ENCODE measurements at regions not wholly inside any gene's neighbourhood (a gene's known extent, or its start where the extent isn't known, plus 50 kb on each side); places are given as distances from the start of the nearest gene placed in this dataset.

GRCh38 chr1:17941431-17942189 lies 166.0 kb upstream of the IGSF21 start:
- no peak overlapping the region for H3K4me3 ChIP-seq (ENCODE audit: control insufficient read depth in 1 of 2, extremely low read depth in 1 of 2, low read length in 1 of 2)
- H3K9me3 Mint-ChIP-seq = peaks cover 0 to 4% (median 0%) of the 10 kb centered on the region in 3 donors
- no peaks in the 10 kb centered on the region for H3K9me3 ChIP-seq
- 84% methylated on average over 4 of the region's 6 CpGs for WGBS (ENCODE audit: insufficient coverage)
- no peak overlapping the region for H3K4me3 Mint-ChIP-seq
- no peak overlapping the region for H3K27ac ChIP-seq (ENCODE audit: low read length)
- DNase-seq = no peak
- H3K36me3 Mint-ChIP-seq = no peaks in the 10 kb centered on the region
- no peak overlapping the region for H3K27ac Mint-ChIP-seq
- ChIA-PET POLR2A (no interaction called here), CTCF (no interaction called here)
- no peaks in the 10 kb centered on the region for H3K4me1 ChIP-seq (ENCODE audit: control insufficient read depth in 1 of 2, extremely low read depth in 1 of 2, insufficient read depth in 2 of 2, low read length in 2 of 2)
- ATAC-seq (replicated peaks in 1 of 4) = no peak
- peaks cover 0 to 6% of the 10 kb centered on the region in 2 experiments for H3K27me3 ChIP-seq (replicated peaks in 1 of 2; ENCODE audit: control insufficient read depth in 2 of 2, extremely low read depth in 1 of 2, insufficient read depth in 2 of 2, low read length in 1 of 2)
- H3K27me3 Mint-ChIP-seq = peaks cover 7 to 14% of the 10 kb centered on the region in 2 donors
- no peaks in the 10 kb centered on the region for H3K4me1 Mint-ChIP-seq
- H3K36me3 ChIP-seq (ENCODE audit: control insufficient read depth in 2 of 2, extremely low read depth in 1 of 2, insufficient read depth in 1 of 2, low read length in 1 of 2) = no peaks in the 10 kb centered on the region

GRCh38 chr1:17943506-17943905 lies 164.1 kb upstream of the IGSF21 start:
- no peak overlapping the region for H3K27ac ChIP-seq (ENCODE audit: low read length)
- Mint-ChIP-seq H3K36me3 (no peaks in the 10 kb centered on the region), H3K4me1 (no peaks in the 10 kb centered on the region), H3K27ac (no peak overlapping the region), H3K27me3 (peaks cover 11 to 17% of the 10 kb centered on the region in 2 donors), H3K4me3 (no peak overlapping the region), H3K9me3 (no peaks in the 10 kb centered on the region)
- ChIA-PET CTCF (no interaction called here), POLR2A (no interaction called here)
- H3K4me3 ChIP-seq (ENCODE audit: control insufficient read depth in 1 of 2, extremely low read depth in 1 of 2, low read length in 1 of 2) = no peak overlapping the region
- no peaks in the 10 kb centered on the region for H3K36me3 ChIP-seq (ENCODE audit: control insufficient read depth in 2 of 2, extremely low read depth in 1 of 2, insufficient read depth in 1 of 2, low read length in 1 of 2)
- no peaks in the 10 kb centered on the region for H3K4me1 ChIP-seq (ENCODE audit: control insufficient read depth in 1 of 2, extremely low read depth in 1 of 2, insufficient read depth in 2 of 2, low read length in 2 of 2)
- 42% methylated on average over 2 of the region's 2 CpGs for WGBS (ENCODE audit: insufficient coverage)
- DNase-seq (no peak), ATAC-seq (replicated peaks in 1 of 4) (no peak)
- H3K9me3 ChIP-seq = no peaks in the 10 kb centered on the region
- peaks cover 0 to 9% of the 10 kb centered on the region in 2 experiments for H3K27me3 ChIP-seq (replicated peaks in 1 of 2; ENCODE audit: control insufficient read depth in 2 of 2, extremely low read depth in 1 of 2, insufficient read depth in 2 of 2, low read length in 1 of 2)

GRCh38 chr1:17944646-17945045 lies 163.0 kb upstream of the IGSF21 start:
- Histone ChIP-seq H3K27me3 (replicated peaks in 1 of 2; ENCODE audit: control insufficient read depth in 2 of 2, extremely low read depth in 1 of 2, insufficient read depth in 2 of 2, low read length in 1 of 2) (peaks cover 0 to 9% of the 10 kb centered on the region in 2 experiments), H3K4me1 (ENCODE audit: control insufficient read depth in 1 of 2, extremely low read depth in 1 of 2, insufficient read depth in 2 of 2, low read length in 2 of 2) (no peaks in the 10 kb centered on the region), H3K36me3 (ENCODE audit: control insufficient read depth in 2 of 2, extremely low read depth in 1 of 2, insufficient read depth in 1 of 2, low read length in 1 of 2) (no peaks in the 10 kb centered on the region), H3K27ac (ENCODE audit: low read length) (no peak overlapping the region), H3K9me3 (no peaks in the 10 kb centered on the region), H3K4me3 (ENCODE audit: control insufficient read depth in 1 of 2, extremely low read depth in 1 of 2, low read length in 1 of 2) (no peak overlapping the region)
- Mint-ChIP-seq H3K36me3 (no peaks in the 10 kb centered on the region), H3K27me3 (peaks cover 17% of the 10 kb centered on the region in 2 donors), H3K9me3 (no peaks in the 10 kb centered on the region), H3K27ac (no peak overlapping the region), H3K4me1 (no peaks in the 10 kb centered on the region), H3K4me3 (no peak overlapping the region)
- ChIA-PET POLR2A (no interaction called here), CTCF (no interaction called here)
- DNase-seq (no peak), ATAC-seq (replicated peaks in 1 of 4) (no peak)
- 72% methylated on average over 4 of the region's 4 CpGs for WGBS (ENCODE audit: insufficient coverage)

DNA sequence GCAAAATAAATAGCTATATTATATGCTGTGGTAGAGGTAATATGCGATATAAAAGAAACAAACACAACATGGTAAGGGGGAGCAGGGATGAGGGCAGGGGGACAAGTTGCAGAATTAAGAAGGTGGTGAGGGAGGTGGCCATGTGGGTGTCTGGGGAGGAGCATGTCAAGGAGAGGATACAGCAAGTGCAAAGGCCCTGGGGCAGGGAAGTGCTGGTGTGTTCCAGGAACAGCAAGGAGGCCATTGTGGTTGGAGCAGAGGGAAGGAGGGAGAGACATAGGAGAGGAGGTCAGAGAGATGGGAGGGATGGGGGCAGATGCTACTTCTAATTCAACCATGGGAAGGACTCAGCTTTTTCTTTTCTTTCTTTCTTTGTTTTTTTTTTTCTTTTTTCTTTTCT lies 161.2 kb upstream of the IGSF21 start:
- ChIA-PET CTCF (no interaction called here), POLR2A (no interaction called here)
- Histone ChIP-seq H3K36me3 (ENCODE audit: control insufficient read depth in 2 of 2, extremely low read depth in 1 of 2, insufficient read depth in 1 of 2, low read length in 1 of 2) (no peaks in the 10 kb centered on the region), H3K9me3 (no peaks in the 10 kb centered on the region), H3K4me3 (ENCODE audit: control insufficient read depth in 1 of 2, extremely low read depth in 1 of 2, low read length in 1 of 2) (no peak overlapping the region), H3K4me1 (ENCODE audit: control insufficient read depth in 1 of 2, extremely low read depth in 1 of 2, insufficient read depth in 2 of 2, low read length in 2 of 2) (no peaks in the 10 kb centered on the region), H3K27ac (ENCODE audit: low read length) (no peak overlapping the region), H3K27me3 (replicated peaks in 1 of 2; ENCODE audit: control insufficient read depth in 2 of 2, extremely low read depth in 1 of 2, insufficient read depth in 2 of 2, low read length in 1 of 2) (peaks cover 0 to 7% of the 10 kb centered on the region in 2 experiments)
- ATAC-seq (replicated peaks in 1 of 4) (no peak), DNase-seq (no peak)
- H3K9me3 Mint-ChIP-seq = no peaks in the 10 kb centered on the region
- H3K4me1 Mint-ChIP-seq = no peaks in the 10 kb centered on the region
- H3K27ac Mint-ChIP-seq = no peak overlapping the region
- H3K4me3 Mint-ChIP-seq = no peak overlapping the region
- H3K36me3 Mint-ChIP-seq = no peaks in the 10 kb centered on the region
- peaks cover 17% of the 10 kb centered on the region in 2 donors for H3K27me3 Mint-ChIP-seq
- WGBS (ENCODE audit: insufficient coverage) = no CpG with 5 or more reads among the region's 1 CpG

GRCh38 chr1:17948594-17948993 lies 159.0 kb upstream of the IGSF21 start:
- Histone ChIP-seq H3K36me3 (ENCODE audit: control insufficient read depth in 2 of 2, extremely low read depth in 1 of 2, insufficient read depth in 1 of 2, low read length in 1 of 2) (no peaks in the 10 kb centered on the region), H3K9me3 (no peaks in the 10 kb centered on the region), H3K27me3 (replicated peaks in 1 of 2; ENCODE audit: control insufficient read depth in 2 of 2, extremely low read depth in 1 of 2, insufficient read depth in 2 of 2, low read length in 1 of 2) (peaks cover 0 to 19% of the 10 kb centered on the region in 2 experiments), H3K4me3 (ENCODE audit: control insufficient read depth in 1 of 2, extremely low read depth in 1 of 2, low read length in 1 of 2) (no peak overlapping the region), H3K27ac (ENCODE audit: low read length) (no peak overlapping the region), H3K4me1 (ENCODE audit: control insufficient read depth in 1 of 2, extremely low read depth in 1 of 2, insufficient read depth in 2 of 2, low read length in 2 of 2) (no peaks in the 10 kb centered on the region)
- POLR2A ChIA-PET = no interaction called here
- no peak overlapping the region for H3K4me3 Mint-ChIP-seq
- ATAC-seq (replicated peaks in 1 of 4) (no peak), DNase-seq (no peak)
- H3K36me3 Mint-ChIP-seq = no peaks in the 10 kb centered on the region
- H3K4me1 Mint-ChIP-seq = peaks cover 0 to 9% (median 4%) of the 10 kb centered on the region in 3 donors
- no peaks in the 10 kb centered on the region for H3K9me3 Mint-ChIP-seq
- CTCF ChIA-PET = interaction anchor here in 1 of 2 donors (0.6 kb wide), 1 partner anchor 410 kb away, joined by 7 read pairs; no protein-coding TSS in a partner anchor
- no CpG with 5 or more reads among the region's 9 CpGs for WGBS (ENCODE audit: insufficient coverage)
- no peak overlapping the region for H3K27ac Mint-ChIP-seq
- peaks cover 34 to 39% of the 10 kb centered on the region in 2 donors for H3K27me3 Mint-ChIP-seq

DNA sequence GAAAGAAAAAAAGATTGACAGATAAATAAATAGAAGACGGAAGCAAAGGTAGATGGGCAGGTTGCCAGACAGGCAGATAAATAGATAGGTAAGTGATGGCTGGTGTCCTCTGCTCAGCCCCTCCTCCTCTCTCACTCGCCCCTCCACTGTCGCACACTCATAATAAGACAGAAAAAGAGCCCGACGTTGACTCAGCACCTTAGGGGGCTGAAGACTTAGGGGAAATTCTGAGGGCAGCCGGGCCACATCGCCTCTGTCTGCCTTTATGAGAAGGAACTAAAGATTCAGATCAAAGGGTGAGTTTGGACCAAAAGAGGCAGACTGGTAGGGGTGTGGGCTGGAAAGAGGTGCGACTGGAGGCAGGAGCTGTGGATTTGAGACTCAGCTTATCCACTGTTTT lies 158.1 kb upstream of the IGSF21 start:
- Mint-ChIP-seq H3K9me3 (no peaks in the 10 kb centered on the region), H3K27me3 (peaks cover 34 to 41% of the 10 kb centered on the region in 2 donors), H3K4me3 (no peak overlapping the region), H3K27ac (no peak overlapping the region), H3K36me3 (no peaks in the 10 kb centered on the region), H3K4me1 (peaks cover 0 to 9% (median 4%) of the 10 kb centered on the region in 3 donors)
- CTCF ChIA-PET = no interaction called here
- Histone ChIP-seq H3K4me3 (ENCODE audit: control insufficient read depth in 1 of 2, extremely low read depth in 1 of 2, low read length in 1 of 2) (no peak overlapping the region), H3K4me1 (ENCODE audit: control insufficient read depth in 1 of 2, extremely low read depth in 1 of 2, insufficient read depth in 2 of 2, low read length in 2 of 2) (no peaks in the 10 kb centered on the region), H3K27ac (ENCODE audit: low read length) (no peak overlapping the region), H3K27me3 (replicated peaks in 1 of 2; ENCODE audit: control insufficient read depth in 2 of 2, extremely low read depth in 1 of 2, insufficient read depth in 2 of 2, low read length in 1 of 2) (peaks cover 0 to 25% of the 10 kb centered on the region in 2 experiments), H3K9me3 (no peaks in the 10 kb centered on the region), H3K36me3 (ENCODE audit: control insufficient read depth in 2 of 2, extremely low read depth in 1 of 2, insufficient read depth in 1 of 2, low read length in 1 of 2) (no peaks in the 10 kb centered on the region)
- DNase-seq = no peak
- no peak for ATAC-seq (replicated peaks in 1 of 4)
- POLR2A ChIA-PET = no interaction called here
- 67% methylated on average over 3 of the region's 8 CpGs for WGBS (ENCODE audit: insufficient coverage)

Measured in T-cell (primary cell).